ENCODE measurements at regions not wholly inside any gene's neighbourhood (a gene's known extent, or its start where the extent isn't known, plus 50 kb on each side); places are given as distances from the start of the nearest gene placed in this dataset.

- Histone ChIP-seq H3K9me3 (no peaks in the 10 kb centered on the region), H3K4me1 (no peaks in the 10 kb centered on the region), H3K36me3 (ENCODE audit: control insufficient read depth, insufficient read depth, low read length) (no peaks in the 10 kb centered on the region), H3K4me3 (ENCODE audit: low read depth, low read length) (no peak overlapping the region), H3K27me3 (replicated peaks; ENCODE audit: control insufficient read depth, insufficient read depth, low read length) (no peaks in the 10 kb centered on the region; the same call in 1 of the 2 replicates)
- no peak overlapping the region for H3K27ac Mint-ChIP-seq (ENCODE audit: unreplicated experiment)
- BruUV-seq (replicated peaks) = no TSS peak
- CTCF ChIA-PET = no interaction called here
- H3K4me1 Mint-ChIP-seq (ENCODE audit: low read depth, unreplicated experiment) = no peaks in the 10 kb centered on the region
- intact Hi-C loops (cut with micrococcal nuclease; ENCODE audit: unreplicated experiment) = loop anchor here (10.0 kb wide), 1 partner anchor 234 kb away; the partner anchor contains the start of gene PLK2
- no peaks in the 10 kb centered on the region for H3K36me3 Mint-ChIP-seq (ENCODE audit: insufficient read depth, unreplicated experiment)
- no peaks in the 10 kb centered on the region for H3K9me3 Mint-ChIP-seq (ENCODE audit: unreplicated experiment)
- H3K27me3 Mint-ChIP-seq (ENCODE audit: insufficient read depth, unreplicated experiment) = no peaks in the 10 kb centered on the region
- no peak overlapping the region for H3K4me3 Mint-ChIP-seq (ENCODE audit: unreplicated experiment)
- TF ChIP-seq CTCF (IDR thresholded peaks at IDR 0.05; ENCODE audit: insufficient read depth in 1 of 2, low read depth in 1 of 2, low read length in 1 of 2, severe bottlenecking in 1 of 2, unreplicated experiment in 1 of 2) = no peak
- no peak for DNase-seq
- POLR2A ChIA-PET = no interaction called here
These were observed 228.8 kb downstream of the PLK2 start for GRCh38 chr5:58231041-58231440.

- intact Hi-C loops (cut with micrococcal nuclease; ENCODE audit: unreplicated experiment) = no loop called here
- ChIA-PET CTCF (no interaction called here), POLR2A (no interaction called here)
- Histone ChIP-seq H3K4me1 (no peaks in the 10 kb centered on the region), H3K4me3 (ENCODE audit: low read depth, low read length) (no peak overlapping the region), H3K27me3 (replicated peaks; ENCODE audit: control insufficient read depth, insufficient read depth, low read length) (no peaks in the 10 kb centered on the region; the same call in 1 of the 2 replicates), H3K36me3 (ENCODE audit: control insufficient read depth, insufficient read depth, low read length) (no peaks in the 10 kb centered on the region), H3K9me3 (no peaks in the 10 kb centered on the region)
- no peak for TF ChIP-seq CTCF (IDR thresholded peaks at IDR 0.05; ENCODE audit: insufficient read depth in 1 of 2, low read depth in 1 of 2, low read length in 1 of 2, severe bottlenecking in 1 of 2, unreplicated experiment in 1 of 2)
- H3K27me3 Mint-ChIP-seq (ENCODE audit: insufficient read depth, unreplicated experiment) = no peaks in the 10 kb centered on the region
- no peaks in the 10 kb centered on the region for H3K4me1 Mint-ChIP-seq (ENCODE audit: low read depth, unreplicated experiment)
- no peaks in the 10 kb centered on the region for H3K9me3 Mint-ChIP-seq (ENCODE audit: unreplicated experiment)
- no peak overlapping the region for H3K27ac Mint-ChIP-seq (ENCODE audit: unreplicated experiment)
- no peaks in the 10 kb centered on the region for H3K36me3 Mint-ChIP-seq (ENCODE audit: insufficient read depth, unreplicated experiment)
- H3K4me3 Mint-ChIP-seq (ENCODE audit: unreplicated experiment) = no peak overlapping the region
- no peak for DNase-seq
- BruUV-seq (replicated peaks) = no TSS peak
These were observed 231.0 kb downstream of the PLK2 start for GRCh38 chr5:58228896-58229295.

- no peak overlapping the region for H3K4me3 ChIP-seq (ENCODE audit: low read depth, low read length)
- H3K9me3 Mint-ChIP-seq (ENCODE audit: unreplicated experiment) = no peaks in the 10 kb centered on the region
- no peaks in the 10 kb centered on the region for H3K4me1 ChIP-seq
- H3K27me3 ChIP-seq (replicated peaks; ENCODE audit: control insufficient read depth, insufficient read depth, low read length) = no peaks in the 10 kb centered on the region; the same call in 1 of the 2 replicates
- BruUV-seq (replicated peaks) = no TSS peak
- ChIA-PET POLR2A (no interaction called here), CTCF (no interaction called here)
- H3K4me3 Mint-ChIP-seq (ENCODE audit: unreplicated experiment) = no peak overlapping the region
- no peaks in the 10 kb centered on the region for H3K4me1 Mint-ChIP-seq (ENCODE audit: low read depth, unreplicated experiment)
- TF ChIP-seq CTCF (IDR thresholded peaks at IDR 0.05; ENCODE audit: insufficient read depth in 1 of 2, low read depth in 1 of 2, low read length in 1 of 2, severe bottlenecking in 1 of 2, unreplicated experiment in 1 of 2) = no peak
- H3K27me3 Mint-ChIP-seq (ENCODE audit: insufficient read depth, unreplicated experiment) = no peaks in the 10 kb centered on the region
- DNase-seq = no peak
- intact Hi-C loops (cut with micrococcal nuclease; ENCODE audit: unreplicated experiment) = no loop called here
- H3K36me3 Mint-ChIP-seq (ENCODE audit: insufficient read depth, unreplicated experiment) = no peaks in the 10 kb centered on the region
- no peaks in the 10 kb centered on the region for H3K9me3 ChIP-seq
- H3K27ac Mint-ChIP-seq (ENCODE audit: unreplicated experiment) = no peak overlapping the region
- H3K36me3 ChIP-seq (ENCODE audit: control insufficient read depth, insufficient read depth, low read length) = no peaks in the 10 kb centered on the region
These were observed 232.0 kb downstream of the PLK2 start for GRCh38 chr5:58227858-58228257.
